K562 (cell line): ENCODE measurements at regions not wholly inside any gene's neighbourhood (a gene's known extent, or its start where the extent isn't known, plus 50 kb on each side); places are given as distances from the start of the nearest gene placed in this dataset.

Experiments
- ATAC-seq: fragments of 200-7000 bp; cut with Tn5 transposase; 3 replicates; pipeline ENCODE4 v1.9.1; 2020; ENCODE audit warnings: moderate library complexity
- BruUV-seq: library from RNA; stranded (reverse); fragments of 400-500 nt; replicated peaks from 2 replicates; lab custom pipeline; 2021; lab: Mats Ljungman, UMichigan
- CTCF ChIA-PET: fragments of 300-600 bp; formaldehyde crosslinking; extraction: SDS; loops from one replicate; lab custom pipeline; 2021; ENCODE audit warnings: low intra/inter-chr PET ratio; lab: Yijun Ruan, JAX
- POLR2A ChIA-PET: fragments of 300-600, 350-650 bp; sonication (Branson Sonifier 250); formaldehyde crosslinking; extraction: SDS; loops from one replicate; lab custom pipeline; 2021; ENCODE audit warnings: antibody characterized with exemption, inconsistent platforms; lab: Yijun Ruan, JAX
- DNase-seq, 4 experiments: peaks; one replicate each; pipeline versions ENCODE4 v3.0.0 to v3.0.0-alpha.2; 2011 to 2018; ENCODE audit warnings: low spot score in 3 of 4, mixed read lengths in 3 of 4; ENCODE audit errors: extremely low read depth in 1 of 4
- FAIRE-seq: peaks from 2 replicates; lab custom pipeline; 2011; peaks lifted over from hg19 to GRCh38; lab: Jason Lieb, UNC
- H2AFZ ChIP-seq: 2 replicates; pipeline ENCODE4 v1.6.0; 2011; ENCODE audit warnings: low read depth, low read length, control low read depth, inconsistent platforms
- H3K27ac ChIP-seq: fragments of 200-600 bp; 3 replicates; pipeline ENCODE4 v1.8.0; 2011; ENCODE audit warnings: low read depth, mild to moderate bottlenecking, control low read depth, inconsistent platforms, low read length, moderate library complexity, mixed read lengths; ENCODE audit errors: extremely low read depth
- H3K27me3 ChIP-seq, 2 experiments: fragments of 300-600 bp in 1 of 2; 2 replicates in 1 of 2; 3 replicates in 1 of 2; pipeline versions ENCODE4 v1.6.0 to v1.8.0; 2011; ENCODE audit warnings: inconsistent platforms in 2 of 2, low read length in 2 of 2, mild to moderate bottlenecking in 1 of 2, mixed read lengths in 1 of 2, moderate library complexity in 1 of 2; ENCODE audit not compliant: control insufficient read depth in 2 of 2, insufficient read depth in 2 of 2
- H3K36me3 ChIP-seq: fragments of 300-600 bp; 3 replicates; pipeline ENCODE4 v1.8.0; 2011; ENCODE audit warnings: mild to moderate bottlenecking, low read length, inconsistent platforms; ENCODE audit not compliant: control insufficient read depth, insufficient read depth
- H3K4me1 ChIP-seq, 2 experiments: fragments of 200-600 bp in 1 of 2; replicated peaks in 1 of 2; 2 replicates in 1 of 2; 3 replicates in 1 of 2; pipeline versions ENCODE4 v1.5.1 to v1.8.0; 2011; ENCODE audit warnings: inconsistent platforms in 2 of 2, low read length in 2 of 2, mild to moderate bottlenecking in 1 of 2, mixed read lengths in 1 of 2, moderate library complexity in 1 of 2; ENCODE audit not compliant: control insufficient read depth in 2 of 2, insufficient read depth in 2 of 2
- H3K4me2 ChIP-seq: 2 replicates; pipeline ENCODE4 v1.6.1; 2011; ENCODE audit warnings: low read length, control low read depth, inconsistent platforms, mixed read lengths; ENCODE audit not compliant: insufficient read depth
- H3K4me3 ChIP-seq: fragments of 200-600 bp; sonication (generic), shearing (Covaris generic); 2 replicates; pipeline ENCODE4 v1.5.1; 2016; ENCODE audit warnings: control low read depth, inconsistent platforms
- H3K79me2 ChIP-seq: fragments of 200-600 bp; 3 replicates; pipeline ENCODE4 v1.8.0; 2011; ENCODE audit warnings: low read length, inconsistent platforms; ENCODE audit not compliant: control insufficient read depth, insufficient read depth
- H3K9ac ChIP-seq, 2 experiments: 2 replicates each; pipeline versions ENCODE4 v1.6.0 to v1.6.1; 2011; ENCODE audit warnings: low read depth in 2 of 2, low read length in 2 of 2, control low read depth in 1 of 2, inconsistent platforms in 1 of 2, mild to moderate bottlenecking in 1 of 2, mixed read lengths in 1 of 2; ENCODE audit not compliant: insufficient read depth in 1 of 2
- H3K9me1 ChIP-seq: one replicate; pipeline ENCODE4 v1.6.0; 2011; ENCODE audit warnings: inconsistent platforms, mild to moderate bottlenecking, low read length, moderate library complexity; ENCODE audit not compliant: control insufficient read depth, insufficient read depth
- H3K9me3 ChIP-seq: replicated peaks from 2 replicates; pipeline ENCODE4 v1.5.1; 2011; ENCODE audit warnings: low read depth, low read length, inconsistent platforms; ENCODE audit not compliant: control insufficient read depth, insufficient read depth
- H4K20me1 ChIP-seq: replicated peaks from 2 replicates; pipeline ENCODE4 v1.6.1; 2011; ENCODE audit warnings: low read length, inconsistent platforms, mixed read lengths; ENCODE audit not compliant: control insufficient read depth, insufficient read depth
- ELF4 ChIP-seq: fragments of 450-650 bp; formaldehyde crosslinking; IDR thresholded peaks from 2 replicates; pipeline ENCODE4 v1.4.0; 2022; ENCODE audit warnings: missing genetic modification characterization
- FOXJ3 ChIP-seq: sonication (generic); formaldehyde crosslinking; IDR thresholded peaks from 2 replicates; pipeline ENCODE4 v1.4.0; 2020; ENCODE audit warnings: mild to moderate bottlenecking, missing genetic modification reagents
- GTF2E2 ChIP-seq: fragments of 200-800 bp; sonication (Bioruptor generic); IDR thresholded peaks from 2 replicates; pipeline ENCODE4 v1.6.1; 2016; ENCODE audit warnings: missing genetic modification characterization, missing compliant biosample characterization
- HDAC3 ChIP-seq: fragments of 450-650 bp; IDR thresholded peaks from 2 replicates; pipeline ENCODE4 v1.6.1; 2018; ENCODE audit warnings: borderline replicate concordance, mild to moderate bottlenecking, moderate library complexity; ENCODE audit not compliant: partially characterized antibody
- KAT7 ChIP-seq: sonication (generic); formaldehyde crosslinking; IDR thresholded peaks from 2 replicates; pipeline ENCODE4 v1.8.0; 2022; ENCODE audit warnings: missing genetic modification reagents, mild to moderate bottlenecking, borderline replicate concordance
- MECOM ChIP-seq: fragments of 250-450 bp; sonication (Bioruptor Pico); IDR thresholded peaks from 2 replicates; pipeline ENCODE4 v1.8.0; 2022; ENCODE audit warnings: inconsistent platforms
- MYBL2 ChIP-seq, 2 experiments: fragments of 450-650 bp in 1 of 2; sonication (generic) in 1 of 2; formaldehyde crosslinking in 1 of 2; IDR thresholded peaks; 2 replicates each; pipeline versions ENCODE4 v1.6.1 to v1.8.1; 2017 to 2022; ENCODE audit warnings: borderline replicate concordance in 1 of 2, inconsistent platforms in 1 of 2, low read depth in 1 of 2, mild to moderate bottlenecking in 1 of 2, missing genetic modification reagents in 1 of 2, moderate library complexity in 1 of 2
- NFIC ChIP-seq: fragments of 450-650 bp; IDR thresholded peaks from 2 replicates; pipeline ENCODE4 v1.6.1; 2017; ENCODE audit warnings: mild to moderate bottlenecking, inconsistent platforms
- NUFIP1 ChIP-seq: fragments of 450-650 bp; IDR thresholded peaks from 2 replicates; pipeline ENCODE4 v1.6.1; 2018; ENCODE audit not compliant: partially characterized antibody
- PURB ChIP-seq: sonication (generic); formaldehyde crosslinking; IDR thresholded peaks from 2 replicates; pipeline ENCODE4 v1.9.0; 2021; ENCODE audit warnings: low read depth, mild to moderate bottlenecking, missing genetic modification reagents
- UBTF ChIP-seq, 2 experiments: IDR thresholded peaks; 2 replicates each; pipeline ENCODE4 v1.6.1; 2012; ENCODE audit warnings: improper control_type of control experiment in 2 of 2, low read depth in 2 of 2, low read length in 2 of 2, borderline replicate concordance in 1 of 2
- USF1 ChIP-seq: sonication (generic); formaldehyde crosslinking; IDR thresholded peaks from 2 replicates; pipeline ENCODE4 v1.9.0; 2022; ENCODE audit warnings: mild to moderate bottlenecking, missing genetic modification reagents
- XRCC3 ChIP-seq: fragments of 450-650 bp; IDR thresholded peaks from 2 replicates; pipeline ENCODE4 v1.6.1; 2017; ENCODE audit warnings: mild to moderate bottlenecking, moderate library complexity
- ZNF436 ChIP-seq: fragments of 250-450, 450-650 bp; sonication (Bioruptor Pico); formaldehyde crosslinking; IDR thresholded peaks from 2 replicates; pipeline ENCODE4 v1.7.0; 2020; ENCODE audit warnings: mild to moderate bottlenecking
- WGBS: fragments of 100-300 bp; shearing (Covaris generic); methylation state at CpG from one replicate; pipeline ENCODE4 v1.1.6; 2016; ENCODE audit warnings: low coverage, mixed read lengths; ENCODE audit not compliant: insufficient coverage; ENCODE audit errors: missing lambda C conversion rate; 5-methylcytosine and 5-hydroxymethylcytosine counted together
- in situ Hi-C: fragments of 300-500 bp; cut with MboI; formaldehyde crosslinking; loops from 4 replicates; pipeline ENCODE4 v1.15.0; 2018; ENCODE audit warnings: inconsistent platforms, mixed read lengths
- intact Hi-C: fragments of 100-400 bp; cut with micrococcal nuclease; formaldehyde crosslinking; loops from 2 replicates; pipeline ENCODE4 v1.14.2; 2022
- TF ChIP-seq, protein P1 (sequence below): sonication (generic); formaldehyde crosslinking; IDR thresholded peaks from 2 replicates; pipeline ENCODE4 v1.8.0; 2022; ENCODE audit warnings: mild to moderate bottlenecking, missing genetic modification reagents

DNA sequence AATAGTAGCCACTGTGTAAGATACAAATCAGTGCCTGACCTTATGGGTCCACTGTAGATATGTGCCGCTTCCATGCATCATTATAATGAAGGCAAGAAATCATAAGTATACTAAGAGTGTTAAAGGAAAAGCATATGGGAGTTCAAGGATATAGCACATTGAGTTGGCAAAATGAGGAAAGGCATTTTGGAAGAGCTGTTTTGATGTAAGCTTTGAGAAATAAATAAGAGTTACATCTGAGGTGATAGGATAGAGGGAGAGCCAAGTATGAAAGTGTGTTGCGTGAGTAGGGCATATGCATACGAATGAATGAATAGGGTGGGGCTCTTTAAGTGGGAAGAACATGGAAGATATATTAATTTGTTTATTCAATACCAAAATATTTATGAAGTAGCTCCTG, 101.0 kb upstream of the DMAC1 start:
- no peaks in the 10 kb centered on the region for H3K36me3 ChIP-seq
- in situ Hi-C loops (no loop called here), intact Hi-C loops (no loop called here)
- H3K4me3 ChIP-seq, result no peak overlapping the region
- H3K27ac ChIP-seq, result no peak overlapping the region
- no peaks in the 10 kb centered on the region for H3K79me2 ChIP-seq
- no peak for TF ChIP-seq PURB (CRISPR knock-in tag)
- no peak for TF ChIP-seq XRCC3
- TF ChIP-seq FOXJ3, result no peak
- no peak for TF ChIP-seq UBTF (IDR thresholded peaks at IDR 0.05; ENCODE audit: borderline replicate concordance in 1 of 2, low read depth in 2 of 2, low read length in 2 of 2)
- TF ChIP-seq NUFIP1, result no peak
- TF ChIP-seq, protein P1, sequence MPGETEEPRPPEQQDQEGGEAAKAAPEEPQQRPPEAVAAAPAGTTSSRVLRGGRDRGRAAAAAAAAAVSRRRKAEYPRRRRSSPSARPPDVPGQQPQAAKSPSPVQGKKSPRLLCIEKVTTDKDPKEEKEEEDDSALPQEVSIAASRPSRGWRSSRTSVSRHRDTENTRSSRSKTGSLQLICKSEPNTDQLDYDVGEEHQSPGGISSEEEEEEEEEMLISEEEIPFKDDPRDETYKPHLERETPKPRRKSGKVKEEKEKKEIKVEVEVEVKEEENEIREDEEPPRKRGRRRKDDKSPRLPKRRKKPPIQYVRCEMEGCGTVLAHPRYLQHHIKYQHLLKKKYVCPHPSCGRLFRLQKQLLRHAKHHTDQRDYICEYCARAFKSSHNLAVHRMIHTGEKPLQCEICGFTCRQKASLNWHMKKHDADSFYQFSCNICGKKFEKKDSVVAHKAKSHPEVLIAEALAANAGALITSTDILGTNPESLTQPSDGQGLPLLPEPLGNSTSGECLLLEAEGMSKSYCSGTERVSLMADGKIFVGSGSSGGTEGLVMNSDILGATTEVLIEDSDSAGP, result no peak
- no peak for TF ChIP-seq MYBL2 (IDR thresholded peaks at IDR 0.05; ENCODE audit: low read depth)
- TF ChIP-seq MYBL2 (CRISPR knock-in tag; IDR thresholded peaks at IDR 0.05; ENCODE audit: borderline replicate concordance), result no peak
- TF ChIP-seq KAT7 (CRISPR knock-in tag), result no peak
- TF ChIP-seq NFIC, result no peak
- no peak for TF ChIP-seq HDAC3
- TF ChIP-seq ZNF436 (CRISPR knock-in tag), result no peak
- TF ChIP-seq USF1 (CRISPR knock-in tag), result no peak
- TF ChIP-seq MECOM (CRISPR knock-in tag), result no peak
- TF ChIP-seq GTF2E2 (tag), result no peak
- TF ChIP-seq ELF4 (CRISPR knock-in tag), result no peak
- no TSS peak for BruUV-seq
- ChIA-PET POLR2A (interaction anchor here (1.0 kb wide), 1 partner anchor 17 kb away, joined by 3 read pairs; no protein-coding TSS in a partner anchor), CTCF (no interaction called here)
- 3% methylated on average over 3 of the region's 3 CpGs for WGBS
- H3K9me3 ChIP-seq, result no peaks in the 10 kb centered on the region
- FAIRE-seq (no peak), DNase-seq (no peak), ATAC-seq (no peak)
- no peaks in the 10 kb centered on the region for H3K9me1 ChIP-seq
- no peak overlapping the region for H3K4me2 ChIP-seq
- no peaks in the 10 kb centered on the region for H4K20me1 ChIP-seq
- H2AFZ ChIP-seq, result no peak overlapping the region
- H3K4me1 ChIP-seq, result no peaks in the 10 kb centered on the region
- H3K9ac ChIP-seq, result no peak overlapping the region
- no peaks in the 10 kb centered on the region for H3K27me3 ChIP-seq
